NOMO-1 treated with DMSO at 0.1 percent for 48 hours (cell line): ENCODE measurements at regions not wholly inside any gene's neighbourhood (a gene's known extent, or its start where the extent isn't known, plus 50 kb on each side); places are given as distances from the start of the nearest gene placed in this dataset.
A peak's percentile ranks its signal among the peaks of the same experiment; 100 is the strongest.
"Not testable (repeated sequence)": the region's sequence is repeated elsewhere in the genome, so short reads cannot be mapped to it uniquely, and the experiment has no call there.

Source experiments
- DNase-seq: peaks from one replicate; lab custom pipeline; 2025; ENCODE audit not compliant: unreplicated experiment; lab: John Stamatoyannopoulos, UW

- DNase-seq, result no peak
These were observed 139.3 kb upstream of the ODAD2 start for GRCh38 chr10:28137907-28138880.

DNA sequence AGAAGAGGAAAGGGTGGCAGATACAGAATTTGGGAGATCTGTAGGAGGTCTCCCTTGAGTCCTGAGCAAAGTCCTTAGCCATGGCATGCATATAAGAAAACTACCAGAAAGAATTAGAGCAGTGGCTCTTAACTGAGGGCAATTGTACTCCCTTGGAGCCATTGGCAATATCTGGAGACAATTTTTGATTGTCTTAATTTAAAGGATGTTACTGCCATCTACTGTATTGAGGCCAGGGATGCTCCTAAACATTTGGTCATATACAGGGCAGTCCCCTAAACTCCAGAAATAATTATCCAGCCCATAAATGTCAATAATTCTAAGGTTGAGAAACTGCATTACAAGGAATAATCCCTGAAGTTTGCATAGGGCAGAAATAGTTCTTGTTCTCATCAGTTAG is 136.4 kb upstream of the ODAD2 start:
- no peak for DNase-seq

GRCh38 chr10:28130267-28130666 is 131.4 kb upstream of the ODAD2 start:
- DNase-seq, result no peak

DNA sequence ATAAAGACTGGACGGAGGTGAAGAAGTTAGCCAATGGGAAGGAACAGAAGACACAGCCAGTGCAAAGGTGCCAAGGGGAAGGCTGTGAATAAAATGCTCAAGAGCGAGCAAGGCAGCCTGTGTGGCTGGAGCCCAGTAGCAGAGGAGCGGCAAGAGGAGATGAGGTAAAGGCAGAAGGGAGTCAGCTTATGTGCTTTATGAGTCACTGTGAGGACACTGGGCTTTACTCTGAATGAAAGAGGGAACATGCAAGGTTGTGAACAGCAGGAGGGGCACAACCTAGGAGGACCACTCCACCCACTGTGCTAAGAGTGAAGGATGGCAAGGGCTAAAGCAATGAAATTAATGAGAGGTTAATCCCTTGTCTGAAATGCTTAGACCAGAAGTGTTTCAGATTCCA is 129.0 kb upstream of the ODAD2 start:
- DNase-seq, result no peak

DNA sequence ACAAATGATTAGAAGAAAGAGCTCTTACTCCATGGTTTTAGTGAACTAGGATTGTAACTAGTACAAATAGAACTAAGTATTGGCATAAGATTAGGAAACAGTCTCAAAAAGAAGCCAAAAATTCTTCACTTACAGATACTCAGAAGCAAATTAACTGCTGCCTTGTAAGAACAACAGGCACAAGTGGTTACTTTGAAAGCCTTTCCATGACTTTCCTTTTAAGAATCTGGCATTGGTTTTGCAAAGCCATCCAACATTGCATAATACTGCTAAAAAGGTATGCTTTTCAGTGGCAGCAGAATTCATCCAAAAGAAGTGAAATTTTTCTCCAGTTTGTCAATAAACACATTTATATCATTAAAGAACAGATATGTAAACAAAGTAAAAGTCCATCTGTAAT is 126.8 kb upstream of the ODAD2 start:
- no peak for DNase-seq

DNA sequence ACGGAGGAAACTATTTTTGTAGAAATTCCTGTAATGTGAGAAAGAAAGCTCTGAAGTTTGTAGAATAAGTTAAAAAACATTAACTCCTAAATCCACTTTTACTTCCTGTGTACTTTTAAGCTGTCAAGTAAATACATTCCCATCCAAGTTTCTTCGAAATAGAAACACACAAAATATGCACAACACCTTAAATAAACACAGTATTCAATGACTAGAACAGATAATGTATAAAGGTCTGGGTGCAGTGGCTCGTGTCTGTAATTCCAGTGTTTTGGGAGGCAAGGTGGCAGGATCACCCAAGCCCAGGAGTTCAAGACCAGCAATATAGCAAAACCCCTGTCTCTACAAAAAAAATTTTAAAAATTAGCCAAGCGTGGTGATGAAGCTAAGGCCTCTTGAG is 121.9 kb upstream of the ODAD2 start:
- no peak for DNase-seq

- DNase-seq, result no peak
These were observed 121.3 kb upstream of the ODAD2 start for GRCh38 chr10:28120043-28120749.

GRCh38 chr10:28118985-28119628 is 120.2 kb upstream of the ODAD2 start:
- no peak for DNase-seq

- DNase-seq, result no peak
These were observed 114.3 kb upstream of the ODAD2 start for GRCh38 chr10:28113202-28113601.

GRCh38 chr10:28111712-28112111 is 112.8 kb upstream of the ODAD2 start:
- DNase-seq, result no peak

GRCh38 chr10:28105561-28105960 is 106.7 kb upstream of the ODAD2 start:
- no peak for DNase-seq

DNA sequence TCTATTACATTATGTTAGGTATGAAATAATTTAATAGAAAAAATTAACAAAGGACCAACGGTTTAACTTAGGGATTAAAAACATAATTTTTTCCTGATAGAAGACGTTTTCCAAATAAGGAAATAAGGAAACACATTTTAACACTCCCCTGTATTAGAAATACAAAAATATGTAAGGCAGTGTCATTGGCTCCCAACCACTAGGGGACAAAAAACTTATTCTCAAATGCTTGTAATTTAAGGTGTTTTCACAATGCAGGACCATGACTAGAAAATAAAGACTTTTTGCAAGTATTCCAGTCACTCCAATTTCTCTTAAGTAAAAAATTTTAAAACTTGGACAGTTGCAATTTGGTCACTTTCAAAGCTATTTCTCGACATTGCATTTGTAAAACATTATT is 98.8 kb upstream of the ODAD2 start:
- DNase-seq, result no peak

GRCh38 chr10:28095791-28096378 is 97.0 kb upstream of the ODAD2 start:
- DNase-seq, result no peak

DNA sequence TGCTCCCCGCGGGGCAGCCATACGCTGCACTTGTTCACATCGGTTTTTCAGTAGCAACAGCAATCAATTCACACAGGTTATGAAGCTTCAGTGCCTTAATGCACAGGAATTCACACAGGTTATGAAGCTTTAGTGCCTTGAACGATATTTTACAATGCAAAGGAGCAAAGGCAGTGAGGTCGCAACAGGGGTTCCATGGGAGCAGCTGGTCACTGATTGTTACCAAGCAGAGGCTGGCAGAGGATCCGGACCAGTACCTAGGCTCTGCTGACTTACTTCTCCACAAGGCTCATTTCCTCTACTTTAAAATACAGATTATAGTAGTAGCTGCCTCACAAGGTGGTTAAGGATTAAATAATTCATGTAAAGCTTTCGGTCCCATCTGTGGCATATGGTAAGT is 95.2 kb upstream of the ODAD2 start:
- DNase-seq, result no peak

DNA sequence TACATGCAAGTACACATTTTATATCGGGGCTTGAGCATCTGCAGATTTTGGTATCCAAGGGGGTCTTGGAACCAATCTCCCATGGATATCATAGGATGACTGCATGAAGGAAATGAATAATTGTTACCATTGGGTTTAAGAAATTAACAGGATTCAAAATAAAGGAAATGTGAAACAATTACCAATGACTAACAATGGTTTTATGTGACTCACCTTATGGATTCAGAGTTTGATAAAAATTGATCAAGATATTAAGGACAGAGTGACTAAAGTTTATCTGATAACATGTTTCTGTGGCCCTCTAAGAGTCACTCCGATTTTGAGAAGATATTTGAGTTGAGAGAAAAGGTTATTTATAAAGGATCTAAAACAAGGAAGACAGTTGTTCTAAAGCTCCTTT is 93.0 kb upstream of the ODAD2 start:
- DNase-seq, result no peak

DNA sequence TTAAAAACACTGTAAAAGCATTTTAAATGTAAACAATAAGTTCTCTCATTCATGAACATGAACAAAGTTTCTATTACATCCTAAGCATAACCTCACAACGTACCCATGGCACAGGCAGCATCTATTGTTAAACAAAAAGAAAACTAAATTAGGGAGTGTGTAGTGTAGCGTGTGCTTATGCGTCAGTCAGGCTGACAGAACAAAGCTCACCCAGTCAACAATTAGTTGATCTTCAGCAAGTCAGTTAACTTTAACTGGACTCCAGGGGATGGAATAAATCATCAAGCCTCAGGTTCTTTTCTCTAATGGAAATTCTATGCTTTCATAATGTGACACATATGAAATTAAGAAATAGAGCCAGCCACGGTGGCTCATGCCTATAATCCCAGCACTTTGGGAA is 91.6 kb upstream of the ODAD2 start:
- no peak for DNase-seq

DNA sequence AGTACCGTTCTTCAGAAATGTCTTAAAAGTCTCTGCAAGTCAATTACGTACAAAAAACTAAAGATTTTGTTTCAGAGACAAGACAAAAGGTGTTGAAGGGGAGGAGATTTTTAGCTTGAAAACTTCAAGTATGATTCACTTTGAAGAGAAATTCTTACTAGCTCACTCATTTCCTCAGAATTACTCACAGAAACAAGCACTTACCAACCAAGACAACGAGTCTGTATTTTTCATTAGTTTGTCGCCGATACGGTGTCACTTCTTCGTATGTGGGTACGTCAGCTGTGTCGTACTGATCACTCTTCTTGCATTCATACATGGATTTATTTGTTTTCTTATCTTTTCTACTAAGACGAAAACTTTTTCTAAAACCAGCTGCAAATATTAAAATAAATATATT is 90.6 kb upstream of the ODAD2 start:
- no peak for DNase-seq

GRCh38 chr10:28087661-28088351 is 88.9 kb upstream of the ODAD2 start:
- DNase-seq, result peak; percentile 82

DNA sequence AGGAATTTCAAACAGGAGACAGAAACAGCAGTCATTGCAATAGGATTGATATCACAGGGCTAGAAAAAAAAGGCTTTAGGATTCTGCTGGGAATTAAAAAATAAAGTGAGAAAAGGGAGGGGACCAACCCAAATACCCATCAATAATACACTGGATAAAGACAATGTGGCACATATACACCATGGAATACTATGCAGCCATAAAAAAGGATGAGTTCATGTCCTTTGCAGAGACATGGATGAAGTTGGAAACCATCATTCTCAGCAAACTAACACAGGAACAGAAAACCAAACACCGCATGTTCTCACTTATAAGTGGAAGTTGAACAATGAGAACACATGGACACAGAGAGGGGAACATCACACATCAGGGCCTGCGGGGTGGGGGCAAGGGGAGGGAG is 86.9 kb upstream of the ODAD2 start:
- DNase-seq, result not testable (repeated sequence)

DNA sequence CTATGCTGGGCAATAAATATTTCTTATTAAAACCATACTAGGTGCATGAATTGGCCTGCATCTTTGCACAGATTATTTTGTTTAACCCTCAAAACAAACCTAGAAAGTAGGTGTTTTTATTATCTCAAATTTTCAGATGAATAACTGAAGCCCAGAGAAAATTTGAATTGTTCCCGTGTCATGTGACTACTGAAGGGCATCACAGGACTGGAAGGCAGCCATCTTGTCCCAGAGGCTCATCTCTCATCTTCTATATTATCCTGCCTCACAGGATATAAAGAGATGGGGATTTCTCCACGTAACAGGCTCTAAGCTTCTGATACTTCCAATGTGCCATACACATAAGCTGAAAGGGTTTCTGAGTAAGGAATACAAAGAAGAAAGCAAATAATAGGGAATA is 84.0 kb upstream of the ODAD2 start:
- no peak for DNase-seq

GRCh38 chr10:28082316-28082715 is 83.4 kb upstream of the ODAD2 start:
- no peak for DNase-seq
